GM12864 (cell line): ENCODE measurements at regions not wholly inside any gene's neighbourhood (a gene's known extent, or its start where the extent isn't known, plus 50 kb on each side); places are given as distances from the start of the nearest gene placed in this dataset.
A peak's percentile ranks its signal among the peaks of the same experiment; 100 is the strongest.

Source experiments
- DNase-seq: peaks from one replicate; pipeline ENCODE4 v3.0.0-alpha.2; 2011; ENCODE audit warnings: low read depth
- H3K4me3 ChIP-seq: 2 replicates; pipeline ENCODE4 v1.5.1; 2011; ENCODE audit warnings: mild to moderate bottlenecking, low read depth, low read length, control low read depth
- TF ChIP-seq, protein P1 (sequence below): IDR thresholded peaks from 2 replicates; pipeline ENCODE4 v1.5.1; 2011; ENCODE audit warnings: low read depth, mild to moderate bottlenecking, moderate library complexity, low read length, control low read depth, inconsistent platforms; ENCODE audit errors: missing control alignments

DNA sequence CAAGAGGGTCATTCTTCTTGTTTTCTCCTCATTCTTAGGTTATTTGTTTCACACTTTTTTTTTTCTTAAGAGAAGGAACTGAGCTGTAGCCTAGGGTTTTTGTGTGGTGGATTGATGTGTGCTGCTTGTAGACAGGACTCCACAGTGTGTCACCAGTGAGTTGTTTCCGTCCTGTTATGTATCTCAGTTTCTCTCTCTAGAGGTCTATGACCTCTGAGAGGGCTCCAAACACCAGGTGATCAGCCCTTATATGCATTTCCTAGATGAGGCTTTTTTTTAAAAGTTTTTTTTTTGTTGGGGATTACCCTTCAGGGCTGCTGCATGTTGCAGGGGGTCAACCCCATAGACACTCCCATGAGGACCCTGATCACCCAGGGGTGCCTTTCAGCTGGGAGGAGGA is 124.2 kb upstream of the MAST4 start:
- TF ChIP-seq, protein P1, sequence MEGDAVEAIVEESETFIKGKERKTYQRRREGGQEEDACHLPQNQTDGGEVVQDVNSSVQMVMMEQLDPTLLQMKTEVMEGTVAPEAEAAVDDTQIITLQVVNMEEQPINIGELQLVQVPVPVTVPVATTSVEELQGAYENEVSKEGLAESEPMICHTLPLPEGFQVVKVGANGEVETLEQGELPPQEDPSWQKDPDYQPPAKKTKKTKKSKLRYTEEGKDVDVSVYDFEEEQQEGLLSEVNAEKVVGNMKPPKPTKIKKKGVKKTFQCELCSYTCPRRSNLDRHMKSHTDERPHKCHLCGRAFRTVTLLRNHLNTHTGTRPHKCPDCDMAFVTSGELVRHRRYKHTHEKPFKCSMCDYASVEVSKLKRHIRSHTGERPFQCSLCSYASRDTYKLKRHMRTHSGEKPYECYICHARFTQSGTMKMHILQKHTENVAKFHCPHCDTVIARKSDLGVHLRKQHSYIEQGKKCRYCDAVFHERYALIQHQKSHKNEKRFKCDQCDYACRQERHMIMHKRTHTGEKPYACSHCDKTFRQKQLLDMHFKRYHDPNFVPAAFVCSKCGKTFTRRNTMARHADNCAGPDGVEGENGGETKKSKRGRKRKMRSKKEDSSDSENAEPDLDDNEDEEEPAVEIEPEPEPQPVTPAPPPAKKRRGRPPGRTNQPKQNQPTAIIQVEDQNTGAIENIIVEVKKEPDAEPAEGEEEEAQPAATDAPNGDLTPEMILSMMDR: no peak
- H3K4me3 ChIP-seq: no peak overlapping the region
- no peak for DNase-seq

DNA sequence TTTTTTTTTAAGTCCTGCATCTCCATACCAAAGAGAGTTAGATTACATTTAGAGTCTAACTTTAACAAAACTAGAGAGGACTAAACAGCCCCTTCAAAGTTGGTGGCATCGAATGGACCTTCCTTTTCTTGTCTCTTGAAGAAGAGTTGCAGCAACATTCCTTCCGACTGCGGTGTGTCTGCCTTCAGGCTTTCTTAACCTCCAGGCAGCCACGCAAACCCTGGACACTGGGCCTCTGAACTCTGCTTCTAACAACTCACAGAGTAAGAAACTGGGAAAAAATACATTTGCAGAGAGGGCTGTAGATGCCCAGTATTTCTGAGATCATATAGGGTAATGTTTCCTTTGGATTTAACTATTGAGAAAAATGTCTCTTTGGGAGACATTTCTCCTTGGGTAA is 120.5 kb upstream of the MAST4 start:
- TF ChIP-seq, protein P1: no peak
- H3K4me3 ChIP-seq: no peak overlapping the region
- no peak for DNase-seq

DNA sequence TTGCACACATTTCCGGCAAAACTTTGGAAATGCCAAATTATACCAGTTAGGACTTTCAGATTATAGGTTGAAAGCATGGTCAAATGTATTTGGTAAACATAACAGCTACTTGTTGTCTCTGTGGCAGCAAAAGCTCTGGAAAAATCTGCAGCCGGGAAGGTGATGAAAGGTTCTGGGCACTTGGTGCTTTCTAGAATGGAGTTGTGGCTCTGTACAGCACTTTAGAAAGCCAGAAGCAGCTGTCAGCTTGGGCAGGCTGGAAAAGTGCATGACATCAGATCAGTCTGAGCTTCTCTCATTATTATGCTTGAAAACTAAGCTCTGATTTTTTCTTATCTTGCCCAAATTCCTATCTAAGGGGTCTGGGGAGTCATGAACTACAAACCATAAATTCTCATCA is 118.6 kb upstream of the MAST4 start:
- no peak for DNase-seq
- TF ChIP-seq, protein P1: no peak

DNA sequence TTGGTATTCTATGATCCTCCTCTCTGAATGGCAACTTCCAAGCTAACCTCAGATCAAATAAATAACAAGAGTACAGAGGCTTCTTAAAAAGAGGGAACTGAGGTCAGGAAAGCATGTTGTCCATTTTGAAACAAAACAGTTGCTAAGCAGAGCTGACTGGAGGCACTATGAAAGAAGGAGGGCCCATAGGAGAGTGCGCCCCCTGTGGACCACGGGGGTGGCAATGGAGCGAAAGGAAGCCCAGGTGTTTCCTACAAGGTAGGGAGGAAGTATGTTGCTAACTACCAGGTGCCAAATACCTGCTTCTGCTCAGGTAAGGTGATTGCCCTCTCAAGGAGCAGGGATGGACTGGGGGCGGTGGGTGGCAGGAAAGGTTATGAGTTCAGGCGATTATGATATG is 101.8 kb upstream of the MAST4 start:
- H3K4me3 ChIP-seq: no peak overlapping the region
- DNase-seq: no peak
- TF ChIP-seq, protein P1: peak; percentile 53

More for the DNA sequence above, 118.6 kb upstream of the MAST4 start:
- H3K4me3 ChIP-seq: no peak overlapping the region

DNA sequence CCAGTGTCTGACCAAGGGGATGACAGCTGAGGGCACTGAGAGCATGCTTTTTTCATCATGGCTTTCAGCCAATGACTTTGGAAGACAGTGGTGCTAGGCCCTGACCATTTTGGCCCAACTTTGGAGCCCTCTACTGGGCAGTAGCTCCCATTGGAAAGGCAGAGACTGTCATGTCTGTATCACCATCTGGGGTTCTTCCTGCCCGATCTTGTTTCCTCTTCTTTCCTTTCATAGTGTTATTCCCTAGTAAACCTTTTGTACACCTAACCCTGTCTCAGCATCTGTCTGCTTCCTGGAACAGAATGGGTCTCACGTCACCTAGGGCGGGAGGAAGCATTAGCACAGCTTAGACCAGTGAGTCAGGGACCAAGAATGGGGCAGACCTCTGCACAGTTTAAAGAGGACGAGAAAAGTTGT is 97.4 kb upstream of the MAST4 start:
- TF ChIP-seq, protein P1: peak; percentile 32
- no peak overlapping the region for H3K4me3 ChIP-seq
- no peak for DNase-seq

DNA sequence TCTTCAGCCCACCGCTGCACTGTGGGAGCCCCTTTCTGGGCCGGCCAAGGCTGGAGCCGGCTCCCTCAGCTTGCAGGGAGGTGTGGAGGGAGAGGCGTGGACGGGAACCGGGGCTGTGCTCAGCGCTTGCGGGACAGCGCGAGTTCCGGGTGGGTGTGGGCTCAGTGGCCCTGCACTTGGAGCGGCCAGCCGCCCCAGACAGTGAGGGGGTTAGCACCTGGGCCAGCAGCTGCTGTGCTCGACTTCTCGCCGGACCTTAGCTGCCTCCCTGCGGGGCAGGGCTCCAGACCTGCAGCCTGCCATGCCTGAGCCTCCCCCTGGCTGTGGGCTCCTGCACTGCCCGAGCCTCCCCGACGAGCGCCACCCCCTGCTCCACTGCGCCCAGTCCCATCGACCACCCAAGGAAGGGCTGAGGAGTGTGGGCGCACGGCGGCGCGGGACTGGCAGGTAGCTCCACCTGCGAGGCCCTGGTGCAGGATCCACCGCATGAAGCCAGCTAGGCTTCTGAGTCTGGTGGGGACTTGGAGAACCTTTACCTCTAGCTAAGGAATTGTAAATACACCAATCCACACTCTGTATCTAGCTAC is 92.9 kb upstream of the MAST4 start:
- H3K4me3 ChIP-seq: no peak overlapping the region
- DNase-seq: no peak
- TF ChIP-seq, protein P1: no peak

DNA sequence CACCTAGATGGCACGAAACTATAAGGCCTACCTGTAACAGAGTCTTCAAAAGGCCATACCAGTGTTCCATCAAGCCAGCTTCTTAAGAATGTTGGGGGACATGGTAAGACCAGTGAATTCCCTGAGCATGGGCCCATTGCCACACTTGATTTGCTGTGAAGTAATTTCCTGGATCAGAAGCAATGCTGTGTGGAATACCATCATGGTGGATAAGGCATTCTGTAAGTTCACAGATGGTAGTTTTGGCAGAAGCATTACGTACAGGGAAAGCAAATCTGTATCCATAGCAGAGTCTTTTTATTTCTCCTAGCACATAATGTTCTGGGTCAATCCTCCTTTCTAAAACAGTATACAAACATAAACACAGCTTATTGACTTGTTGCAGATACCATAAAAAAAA is 89.1 kb upstream of the MAST4 start:
- no peak overlapping the region for H3K4me3 ChIP-seq
- TF ChIP-seq, protein P1: no peak
- DNase-seq: no peak
